ENCODE measurements at regions not wholly inside any gene's neighbourhood (a gene's known extent, or its start where the extent isn't known, plus 50 kb on each side); places are given as distances from the start of the nearest gene placed in this dataset.

GRCh38 chr6:90863043-90863442, 276.2 kb upstream of the MAP3K7 start:
- no peak for DNase-seq (ENCODE audit: low spot score)

DNA sequence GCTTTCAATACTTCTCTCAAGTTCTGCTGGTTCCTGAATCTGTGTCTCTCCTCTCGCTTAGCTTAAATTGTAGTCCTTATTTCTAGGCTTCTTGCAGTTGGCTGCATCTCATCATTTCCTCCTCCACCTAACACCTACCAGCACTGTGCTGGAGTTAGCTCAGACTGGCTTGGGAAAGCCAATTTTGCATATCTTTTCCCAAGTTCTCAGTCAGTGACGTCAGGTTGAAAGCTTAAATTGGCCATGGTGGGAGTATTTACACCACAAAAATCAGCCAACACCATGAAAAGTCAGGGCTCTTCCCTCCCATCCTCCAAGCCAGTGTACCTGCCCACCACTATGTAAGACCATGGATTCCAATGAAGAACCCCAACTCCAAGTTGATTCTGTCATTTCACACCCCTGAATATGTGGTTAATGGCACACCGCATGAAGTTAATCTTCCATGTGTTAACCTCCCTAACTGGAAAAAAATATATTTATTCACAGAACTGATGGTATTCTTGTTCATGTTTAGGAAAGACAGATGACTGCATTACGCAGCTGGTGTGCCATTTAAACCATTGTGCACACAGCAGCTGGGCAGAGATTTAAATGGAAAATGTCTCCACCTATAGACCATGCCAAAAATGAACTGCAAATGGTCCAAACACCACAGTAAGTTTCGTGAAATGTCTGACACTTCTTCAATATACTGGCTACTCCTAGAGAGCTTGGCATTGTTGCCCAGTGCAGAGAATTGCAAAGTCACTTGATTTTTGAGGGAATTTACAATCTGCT, 274.1 kb upstream of the MAP3K7 start:
- peak; percentile 43 for DNase-seq (ENCODE audit: low spot score)

DNA sequence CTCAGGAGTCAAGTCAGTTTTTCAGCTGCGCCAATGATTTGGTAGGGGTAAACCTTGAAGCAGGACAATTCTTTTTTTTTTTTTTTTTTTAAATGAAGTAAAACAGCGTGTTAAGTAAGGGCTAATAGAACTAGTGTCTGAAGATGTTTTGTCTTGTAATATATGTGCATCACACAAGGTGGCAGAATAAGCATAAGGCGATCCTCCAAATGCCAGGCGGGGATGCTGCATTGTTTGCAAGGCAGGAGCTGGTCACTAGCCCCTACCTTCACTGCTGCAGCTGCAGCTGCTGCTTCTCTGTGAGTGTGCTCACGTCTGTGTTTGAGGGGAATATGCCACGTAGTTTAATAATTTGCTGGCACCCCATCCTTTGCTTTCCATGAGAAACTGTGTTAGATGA, 272.7 kb upstream of the MAP3K7 start:
- DNase-seq (ENCODE audit: low spot score), result peak; percentile 15

GRCh38 chr6:90859056-90859455, 272.2 kb upstream of the MAP3K7 start:
- DNase-seq (ENCODE audit: low spot score), result no peak

DNA sequence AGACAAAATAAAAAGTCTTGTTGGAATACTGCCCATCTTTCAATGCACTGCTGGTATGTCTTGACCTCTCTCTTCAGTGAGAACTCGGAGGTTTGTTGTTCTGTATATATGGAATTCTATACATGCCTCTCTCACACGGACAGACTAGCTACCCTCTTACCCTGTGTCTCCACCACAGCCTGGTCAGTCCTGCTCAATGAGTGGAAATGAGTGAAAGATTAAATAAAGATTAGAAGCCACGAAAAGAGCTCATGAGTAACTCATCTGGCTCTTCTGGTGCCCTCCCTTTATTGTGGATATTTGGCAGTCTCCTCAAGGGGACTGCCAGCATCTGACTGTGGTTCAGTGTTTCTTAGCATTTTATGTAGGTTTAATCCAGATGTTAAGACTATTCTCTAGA, 262.8 kb upstream of the MAP3K7 start:
- no peak for DNase-seq (ENCODE audit: low spot score)

GRCh38 chr6:90846824-90847223, 260.0 kb upstream of the MAP3K7 start:
- peak; percentile 10 for DNase-seq (ENCODE audit: low spot score)

DNA sequence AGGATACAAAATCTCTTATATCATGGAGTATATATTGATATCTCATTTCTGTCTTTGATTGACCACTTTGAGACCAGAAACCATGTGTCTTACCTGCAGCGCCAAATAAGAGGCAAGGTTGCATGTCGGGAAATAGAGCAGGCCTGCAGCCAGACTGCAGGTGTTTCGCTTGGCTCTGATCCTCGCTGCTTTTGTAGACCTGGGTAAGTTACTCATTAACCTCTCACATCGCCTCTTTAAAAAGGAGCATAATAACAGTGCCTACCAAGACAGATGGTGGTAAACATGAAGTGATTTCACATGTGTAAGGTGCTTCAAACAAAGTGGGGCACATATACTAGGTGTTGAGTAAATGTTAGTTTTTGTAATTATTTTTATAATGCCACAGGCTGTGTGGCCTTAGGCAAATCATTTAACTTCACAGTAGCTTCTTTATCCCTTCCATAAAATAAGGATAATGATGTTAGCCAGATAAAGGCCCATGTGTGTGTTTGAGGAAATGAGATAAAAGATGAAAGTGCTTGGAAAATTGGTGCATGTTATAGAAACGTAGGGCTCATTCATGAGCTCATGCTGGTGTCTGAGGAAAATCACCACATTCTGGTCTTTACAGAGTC, 248.8 kb upstream of the MAP3K7 start:
- no peak for DNase-seq (ENCODE audit: low spot score)

DNA sequence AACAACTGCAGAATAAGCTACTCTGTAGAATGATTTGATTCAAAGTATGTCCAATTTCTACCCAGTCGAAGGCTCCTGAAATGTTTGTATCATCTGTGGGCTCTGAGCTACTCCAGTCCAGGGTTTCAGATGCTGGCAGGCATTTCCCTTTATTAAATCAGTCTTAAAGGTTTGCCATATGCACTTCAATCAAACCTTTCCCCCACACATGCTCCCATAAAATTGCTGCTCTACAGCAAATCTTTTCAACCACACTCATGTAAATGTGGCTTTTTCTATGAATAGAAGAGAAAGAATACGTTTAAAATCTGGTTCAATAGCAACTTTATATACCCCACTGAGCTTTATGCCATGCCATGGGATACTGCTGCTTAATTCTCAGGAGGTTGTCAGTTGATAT, 242.4 kb upstream of the MAP3K7 start:
- no peak for DNase-seq (ENCODE audit: low spot score)

GRCh38 chr6:90820436-90820835, 233.6 kb upstream of the MAP3K7 start:
- peak; percentile 17 for DNase-seq (ENCODE audit: low spot score)

DNA sequence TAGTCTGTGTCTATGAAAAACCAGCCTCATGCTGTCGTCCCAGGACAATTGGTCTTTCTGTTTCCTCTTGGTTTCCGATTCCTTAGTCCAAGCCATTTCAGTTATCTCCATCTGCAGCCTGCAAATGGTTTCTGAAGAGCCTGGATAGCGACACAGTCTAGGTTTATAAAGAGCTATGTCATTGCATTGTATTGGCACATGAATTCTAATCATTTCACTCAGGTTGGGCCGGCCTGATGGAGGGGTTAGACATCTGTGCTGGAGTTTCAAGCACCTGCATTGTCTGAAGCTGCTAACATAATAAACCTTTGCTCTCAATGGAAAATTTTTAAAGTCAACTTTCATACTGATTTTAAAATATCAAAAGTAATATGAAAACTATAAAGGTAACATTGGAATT, 232.6 kb upstream of the MAP3K7 start:
- DNase-seq (ENCODE audit: low spot score), result no peak

- DNase-seq (ENCODE audit: low spot score), result no peak
Measured at GRCh38 chr6:90818163-90818562, 231.3 kb upstream of the MAP3K7 start.

- no peak for DNase-seq (ENCODE audit: low spot score)
Measured at GRCh38 chr6:90816764-90817163, 229.9 kb upstream of the MAP3K7 start.

GRCh38 chr6:90811596-90812226, 224.8 kb upstream of the MAP3K7 start:
- DNase-seq (ENCODE audit: low spot score), result no peak

- no peak for DNase-seq (ENCODE audit: low spot score)
Measured at GRCh38 chr6:90809035-90809434, 222.2 kb upstream of the MAP3K7 start.

DNA sequence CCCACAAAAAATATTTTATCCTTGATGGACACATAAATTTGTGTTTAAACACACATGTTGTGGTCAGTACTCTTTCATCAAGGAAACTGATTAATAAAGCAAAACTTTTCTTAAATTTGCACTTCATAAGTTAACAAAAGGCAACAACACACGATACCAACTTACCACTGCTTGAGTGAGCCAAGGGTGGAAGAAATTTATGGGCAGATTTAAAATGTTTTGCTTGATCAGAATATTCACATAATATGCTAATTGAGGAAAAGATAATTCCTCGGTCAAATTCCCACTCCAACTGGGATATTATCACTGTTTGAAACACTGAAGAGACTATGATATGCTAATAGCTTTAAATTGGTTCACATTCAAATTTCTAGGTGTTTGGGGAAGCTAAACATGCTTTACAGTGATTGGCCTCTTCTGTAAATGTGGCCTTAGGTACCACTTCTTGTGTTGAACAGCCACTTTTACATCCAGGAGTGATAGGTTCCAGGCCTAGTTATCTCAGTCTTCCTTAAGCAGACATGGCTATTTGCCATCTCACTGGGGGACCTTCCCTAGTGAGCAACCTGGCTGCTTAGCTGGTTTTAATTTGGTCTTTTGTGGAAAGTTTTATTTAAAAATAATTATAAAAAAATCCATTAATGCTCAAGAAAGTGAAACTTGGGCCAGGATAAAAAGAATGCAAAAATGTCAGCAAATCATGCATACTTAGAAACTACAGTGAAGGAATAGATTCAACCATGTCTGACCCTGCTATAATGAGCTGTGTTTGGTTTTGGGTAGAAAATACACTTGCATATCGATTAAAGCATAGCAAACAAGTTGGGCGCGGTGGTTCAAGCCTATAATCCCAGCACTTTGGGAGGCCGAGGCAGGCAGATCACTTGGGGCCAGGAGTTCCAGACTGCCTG, 221.2 kb upstream of the MAP3K7 start:
- DNase-seq (ENCODE audit: low spot score), result no peak

DNA sequence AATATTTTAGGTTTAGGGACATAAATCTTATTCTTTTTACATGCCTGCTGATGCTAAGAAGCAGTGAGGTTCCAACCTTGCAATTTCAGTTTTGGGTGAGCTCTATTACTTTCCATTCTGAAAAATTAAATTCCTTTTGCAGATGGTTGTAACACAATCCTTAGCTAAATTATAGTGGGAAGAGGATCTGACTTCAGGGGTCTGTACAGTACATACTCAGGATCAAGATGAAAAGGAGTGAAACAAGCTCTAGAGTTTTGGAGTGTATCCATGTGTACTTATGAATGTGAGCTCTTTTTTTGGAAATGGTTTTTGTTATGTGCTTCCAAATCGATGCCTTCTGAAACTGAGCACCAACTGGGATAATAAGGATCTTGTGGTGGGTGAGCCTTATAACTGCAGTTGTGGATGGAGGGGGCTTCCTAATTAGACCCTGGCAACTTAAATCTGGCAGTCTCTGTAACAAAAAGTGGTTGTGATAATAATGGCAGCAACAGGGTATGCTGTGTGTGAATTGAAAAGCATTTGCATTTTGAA, 218.8 kb upstream of the MAP3K7 start:
- DNase-seq (ENCODE audit: low spot score), result no peak

- no peak for DNase-seq (ENCODE audit: low spot score)
Measured at GRCh38 chr6:90803956-90804355, 217.1 kb upstream of the MAP3K7 start.

DNA sequence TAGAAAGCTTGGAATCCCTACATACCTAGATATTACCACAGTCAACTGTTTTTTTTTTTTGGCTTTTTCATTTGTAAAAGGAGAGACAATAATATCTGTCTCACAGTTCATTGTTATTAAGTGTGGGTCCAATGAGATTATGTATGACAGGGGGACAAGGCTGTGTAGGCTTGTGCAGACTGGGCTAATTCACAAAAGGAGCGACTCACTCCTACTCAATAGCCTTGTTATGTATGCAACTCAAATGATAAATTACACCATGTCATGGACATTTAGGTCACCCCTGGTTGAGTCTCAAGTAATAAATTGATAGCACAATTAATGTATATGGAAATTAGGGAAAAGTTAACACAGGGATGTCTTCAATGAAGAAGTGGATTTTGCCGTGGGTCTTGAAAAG, 208.2 kb upstream of the MAP3K7 start:
- no peak for DNase-seq (ENCODE audit: low spot score)

DNA sequence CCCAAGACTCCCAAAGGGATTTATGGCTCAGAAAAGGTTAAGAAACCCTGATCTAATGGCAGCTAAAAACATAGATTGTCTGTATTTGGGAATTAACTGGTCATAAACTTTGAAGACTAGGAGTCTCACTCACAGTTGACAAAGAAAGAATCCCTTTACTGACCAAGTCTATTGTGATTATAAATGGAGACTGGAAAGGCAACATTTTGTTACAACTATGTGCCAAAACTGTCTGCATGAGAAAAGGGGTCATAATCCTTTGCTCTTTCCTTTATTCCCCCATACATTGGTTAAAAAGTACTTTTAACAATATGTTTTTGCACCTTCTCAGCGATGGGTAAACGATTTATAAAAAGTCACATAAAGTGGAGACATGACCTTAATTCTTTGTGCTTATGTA, 206.9 kb upstream of the MAP3K7 start:
- DNase-seq (ENCODE audit: low spot score), result no peak

DNA sequence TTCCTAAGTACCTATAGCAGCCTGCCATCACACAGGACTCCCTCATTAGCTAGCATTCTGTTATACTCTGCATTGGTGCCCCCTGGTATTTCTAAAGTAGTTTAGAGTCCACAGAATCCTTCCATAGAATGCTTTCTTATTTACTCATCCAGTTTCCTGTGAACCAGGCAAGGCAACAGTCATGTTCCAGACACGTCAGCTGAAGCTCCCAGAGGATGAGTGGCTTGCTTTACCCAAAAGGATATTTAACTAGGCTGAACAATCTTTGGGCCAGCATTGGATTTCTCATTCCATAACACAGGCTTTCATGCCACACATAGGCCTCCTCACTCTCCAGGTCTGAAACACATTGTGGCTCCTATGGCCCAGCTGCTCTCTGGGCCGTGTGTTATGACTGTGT, 203.8 kb upstream of the MAP3K7 start:
- peak; percentile 29 for DNase-seq (ENCODE audit: low spot score)

DNA sequence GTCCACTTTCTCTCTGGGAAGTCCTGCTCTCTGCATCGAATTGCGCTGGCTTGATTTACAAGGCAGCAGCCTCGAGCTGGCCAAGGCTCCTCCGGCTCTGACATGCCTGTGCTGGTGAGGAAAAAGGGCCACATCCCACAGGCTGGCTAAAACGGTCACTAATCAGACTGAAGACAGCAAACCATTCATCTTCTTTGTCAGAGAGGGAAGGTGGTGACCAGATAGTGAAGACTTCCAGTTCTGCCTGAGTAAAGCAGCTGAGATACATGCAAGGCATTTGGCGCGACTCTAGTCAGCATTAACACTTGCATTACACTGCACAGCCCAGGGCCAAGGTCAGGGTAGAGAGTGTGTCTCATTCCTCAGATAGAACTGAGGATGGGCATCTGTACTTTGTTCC, 203.2 kb upstream of the MAP3K7 start:
- no peak for DNase-seq (ENCODE audit: low spot score)

GRCh38 chr6:90788781-90789180, 201.9 kb upstream of the MAP3K7 start:
- no peak for DNase-seq (ENCODE audit: low spot score)
